Uterus (tissue), 3 donors: ENCODE measurements at regions not wholly inside any gene's neighbourhood (a gene's known extent, or its start where the extent isn't known, plus 50 kb on each side); places are given as distances from the start of the nearest gene placed in this dataset.
"Not testable (repeated sequence)": the region's sequence is repeated elsewhere in the genome, so short reads cannot be mapped to it uniquely, and the experiment has no call there.

Experiments used
- DNase-seq, 2 donors: peaks; one replicate each; pipeline ENCODE4 v3.0.0-alpha.2; 2019 to 2020
- H3K27ac ChIP-seq, 2 donors: fragments of 200-600 bp; sonication (generic); 1 replicate in 1 of 2; 2 replicates in 1 of 2; pipeline ENCODE4 v1.5.1; 2016 to 2018
- H3K27me3 ChIP-seq, 2 donors: fragments of 200-600 bp; sonication (generic); one replicate each; pipeline ENCODE4 v1.5.1; 2018 to 2019; ENCODE audit warnings: control low read depth in 1 of 2
- H3K36me3 ChIP-seq, 2 donors: fragments of 200-600 bp; sonication (generic); one replicate each; pipeline ENCODE4 v1.5.1; 2019; ENCODE audit warnings: control low read depth in 1 of 2
- H3K4me1 ChIP-seq, 2 donors: fragments of 200-600 bp; sonication (generic); one replicate each; pipeline ENCODE4 v1.5.1; 2018 to 2019; ENCODE audit warnings: control low read depth in 1 of 2
- H3K4me3 ChIP-seq, 2 donors: fragments of 200-600 bp; sonication (generic); 1 replicate in 1 of 2; 2 replicates in 1 of 2; pipeline ENCODE4 v1.5.1; 2018 to 2019; ENCODE audit warnings: mild to moderate bottlenecking in 1 of 2
- H3K9me3 ChIP-seq, 2 donors: fragments of 200-600 bp; sonication (generic); one replicate each; pipeline ENCODE4 v1.5.1; 2019; ENCODE audit warnings: control low read depth in 1 of 2
- POLR2A ChIP-seq, 2 donors: fragments of 450-650 bp; IDR thresholded peaks; one replicate each; pipeline ENCODE4 v1.6.1; 2016; ENCODE audit warnings: antibody characterized with exemption in 2 of 2, mild to moderate bottlenecking in 1 of 2, moderate library complexity in 1 of 2
- intact Hi-C: fragments of 100-400 bp; cut with DNase I; formaldehyde crosslinking; loops from one replicate; pipeline ENCODE4 v1.15.1; 2023; ENCODE audit warnings: low total_unique reads
- TF ChIP-seq, protein P1 (sequence below), 4 experiments: fragments of 200-600 bp in 2 of 4; fragments of 450-650 bp in 2 of 4; sonication (generic) in 2 of 4; IDR thresholded peaks; one replicate each; pipeline ENCODE4 v1.5.1; 2016 to 2019; ENCODE audit warnings: antibody characterized with exemption in 4 of 4, mild to moderate bottlenecking in 2 of 4, moderate library complexity in 1 of 4
- donor health status: DM: yes; HTN: yes; CAD: no.

DNA sequence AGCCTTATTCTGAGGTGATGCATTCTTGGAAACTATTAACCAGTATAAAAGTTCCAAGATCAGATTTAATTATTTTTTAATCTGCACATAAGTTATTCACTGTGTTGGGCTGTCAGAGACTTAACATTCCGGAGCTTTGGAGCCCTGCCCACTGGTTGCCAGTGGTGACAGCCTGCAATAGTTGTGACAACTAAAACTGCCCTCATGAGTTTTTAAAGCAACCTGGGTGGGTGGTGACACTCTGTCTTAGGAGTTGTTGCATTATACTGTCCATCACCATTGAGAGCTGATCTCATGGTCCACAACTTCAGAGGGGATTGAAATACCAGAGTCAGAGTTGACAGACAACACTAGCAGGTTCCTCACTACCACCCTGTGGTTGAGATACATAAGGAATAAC lies 653.9 kb upstream of the USP24 start:
- Histone ChIP-seq H3K4me3 (no peak overlapping the region), H3K4me1 (no peaks in the 10 kb centered on the region), H3K9me3 (no peaks in the 10 kb centered on the region), H3K36me3 (no peaks in the 10 kb centered on the region), H3K27ac (no peak overlapping the region), H3K27me3 (no peaks in the 10 kb centered on the region)
- DNase-seq: peak in 1 of 2 donors; percentile 19
- TF ChIP-seq, protein P1, sequence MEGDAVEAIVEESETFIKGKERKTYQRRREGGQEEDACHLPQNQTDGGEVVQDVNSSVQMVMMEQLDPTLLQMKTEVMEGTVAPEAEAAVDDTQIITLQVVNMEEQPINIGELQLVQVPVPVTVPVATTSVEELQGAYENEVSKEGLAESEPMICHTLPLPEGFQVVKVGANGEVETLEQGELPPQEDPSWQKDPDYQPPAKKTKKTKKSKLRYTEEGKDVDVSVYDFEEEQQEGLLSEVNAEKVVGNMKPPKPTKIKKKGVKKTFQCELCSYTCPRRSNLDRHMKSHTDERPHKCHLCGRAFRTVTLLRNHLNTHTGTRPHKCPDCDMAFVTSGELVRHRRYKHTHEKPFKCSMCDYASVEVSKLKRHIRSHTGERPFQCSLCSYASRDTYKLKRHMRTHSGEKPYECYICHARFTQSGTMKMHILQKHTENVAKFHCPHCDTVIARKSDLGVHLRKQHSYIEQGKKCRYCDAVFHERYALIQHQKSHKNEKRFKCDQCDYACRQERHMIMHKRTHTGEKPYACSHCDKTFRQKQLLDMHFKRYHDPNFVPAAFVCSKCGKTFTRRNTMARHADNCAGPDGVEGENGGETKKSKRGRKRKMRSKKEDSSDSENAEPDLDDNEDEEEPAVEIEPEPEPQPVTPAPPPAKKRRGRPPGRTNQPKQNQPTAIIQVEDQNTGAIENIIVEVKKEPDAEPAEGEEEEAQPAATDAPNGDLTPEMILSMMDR (IDR thresholded peaks at IDR 0.05): no peak
- TF ChIP-seq POLR2A (IDR thresholded peaks at IDR 0.05): no peak
- intact Hi-C loops: no loop called here

DNA sequence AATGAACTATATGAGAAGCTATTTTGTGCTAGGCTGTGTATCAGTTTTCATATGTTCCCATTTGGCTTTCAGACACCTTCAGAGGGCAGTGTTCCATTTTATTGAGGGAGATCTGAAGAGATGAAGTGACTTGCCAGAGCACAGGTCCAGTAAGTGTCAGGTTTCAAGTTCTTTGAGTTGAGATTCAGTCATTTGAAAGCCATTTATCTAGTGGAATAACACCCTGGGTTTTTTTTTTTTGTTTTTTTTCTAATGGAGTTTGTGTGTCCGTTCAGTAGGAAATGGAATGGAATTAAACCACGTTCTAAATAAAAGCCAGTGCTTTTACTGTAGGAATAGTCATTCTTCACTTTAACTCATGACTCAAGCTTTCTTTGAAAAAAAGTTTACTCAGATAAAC lies 652.9 kb upstream of the USP24 start:
- H3K27me3 ChIP-seq: no peaks in the 10 kb centered on the region
- no peak overlapping the region for H3K4me3 ChIP-seq
- H3K4me1 ChIP-seq: no peaks in the 10 kb centered on the region
- intact Hi-C loops: no loop called here
- no peak overlapping the region for H3K27ac ChIP-seq
- TF ChIP-seq POLR2A (IDR thresholded peaks at IDR 0.05): no peak
- TF ChIP-seq, protein P1 (IDR thresholded peaks at IDR 0.05): no peak
- no peaks in the 10 kb centered on the region for H3K36me3 ChIP-seq
- no peak for DNase-seq
- H3K9me3 ChIP-seq: no peaks in the 10 kb centered on the region

DNA sequence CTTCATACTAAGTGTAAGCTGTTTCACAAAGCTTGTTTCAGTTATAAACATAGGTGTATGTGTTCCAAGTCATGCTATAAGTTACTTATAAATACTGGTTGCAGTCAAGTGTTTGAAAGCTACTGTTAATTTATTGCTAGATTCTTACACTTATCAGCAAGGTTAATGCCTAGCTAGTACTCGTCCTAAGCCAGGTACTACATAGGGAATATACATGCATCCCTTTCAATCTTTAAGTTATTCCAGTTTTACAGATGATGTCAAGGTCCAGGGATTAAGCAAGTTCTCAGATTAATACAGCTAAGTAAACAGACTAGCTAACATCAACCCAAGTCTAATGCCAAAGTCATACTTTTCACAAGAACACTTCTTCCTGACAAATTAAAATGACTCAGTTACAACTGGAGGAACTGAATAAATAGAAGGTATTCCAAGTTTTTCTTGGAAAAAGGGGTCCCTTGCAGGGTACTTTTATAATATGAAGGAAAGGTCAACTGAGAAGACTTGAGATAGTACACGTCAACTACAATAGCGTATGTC lies 652.2 kb upstream of the USP24 start:
- no peak overlapping the region for H3K27ac ChIP-seq
- no peaks in the 10 kb centered on the region for H3K27me3 ChIP-seq
- no peaks in the 10 kb centered on the region for H3K9me3 ChIP-seq
- H3K4me1 ChIP-seq: no peaks in the 10 kb centered on the region
- intact Hi-C loops: no loop called here
- no peak for DNase-seq
- no peak overlapping the region for H3K4me3 ChIP-seq
- H3K36me3 ChIP-seq: no peaks in the 10 kb centered on the region
- TF ChIP-seq, protein P1 (IDR thresholded peaks at IDR 0.05): no peak
- no peak for TF ChIP-seq POLR2A (IDR thresholded peaks at IDR 0.05)

DNA sequence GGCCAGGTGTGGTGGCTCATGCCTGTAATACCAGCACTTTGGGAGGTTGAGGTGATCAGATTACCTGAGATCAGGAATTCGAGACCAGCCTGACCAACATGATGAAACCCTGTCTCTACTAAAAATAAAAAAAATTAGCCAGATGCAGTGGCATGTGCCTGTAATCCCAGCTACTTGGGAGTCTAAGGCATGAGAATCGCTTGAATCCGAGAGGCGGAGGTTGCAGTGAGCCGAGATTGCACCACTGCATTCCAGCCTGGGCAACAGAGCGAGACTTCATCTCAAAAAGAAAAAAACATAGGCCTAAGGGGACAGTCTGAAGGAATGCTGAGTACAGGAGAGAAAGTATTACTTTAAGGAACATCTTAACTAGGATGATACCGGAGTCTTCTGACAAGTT lies 650.6 kb upstream of the USP24 start:
- intact Hi-C loops, H3K4me1 ChIP-seq, H3K4me3 ChIP-seq, H3K9me3 ChIP-seq, H3K27ac ChIP-seq, H3K36me3 ChIP-seq, DNase-seq, H3K27me3 ChIP-seq: not testable (repeated sequence)

DNA sequence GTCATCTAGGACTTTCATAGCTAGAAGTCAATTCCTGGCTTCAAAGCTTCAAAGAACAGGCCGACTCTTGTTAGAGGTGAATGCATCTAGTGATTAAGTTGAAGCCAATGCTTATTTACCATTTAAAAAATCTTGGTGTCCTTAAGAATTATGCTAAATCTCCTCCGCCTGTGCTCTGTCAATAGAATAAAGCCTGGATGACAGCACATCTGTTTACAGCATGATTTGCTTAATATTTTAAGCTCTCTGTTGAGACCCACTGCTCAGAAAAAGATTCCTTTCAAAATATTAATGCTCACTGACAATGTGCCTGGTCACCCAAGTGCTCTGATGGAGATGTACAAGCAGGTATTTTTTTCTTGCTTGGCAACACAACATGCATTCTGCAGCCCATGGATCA lies 649.1 kb upstream of the USP24 start:
- no peaks in the 10 kb centered on the region for H3K27me3 ChIP-seq
- TF ChIP-seq POLR2A (IDR thresholded peaks at IDR 0.05): no peak
- TF ChIP-seq, protein P1 (IDR thresholded peaks at IDR 0.05): no peak
- H3K27ac ChIP-seq: no peak overlapping the region
- intact Hi-C loops: no loop called here
- H3K4me1 ChIP-seq: no peaks in the 10 kb centered on the region
- DNase-seq: no peak
- no peaks in the 10 kb centered on the region for H3K9me3 ChIP-seq
- H3K36me3 ChIP-seq: no peaks in the 10 kb centered on the region
- H3K4me3 ChIP-seq: no peak overlapping the region
